GM21723 (cell line): ENCODE measurements at regions not wholly inside any gene's neighbourhood (a gene's known extent, or its start where the extent isn't known, plus 50 kb on each side); places are given as distances from the start of the nearest gene placed in this dataset.
"Not testable (repeated sequence)": the region's sequence is repeated elsewhere in the genome, so short reads cannot be mapped to it uniquely, and the experiment has no call there.

Experiments
- ATAC-seq: cut with Tn5 transposase; IDR thresholded peaks from one replicate; pipeline ENCODE4 v1.9.1; 2021; ENCODE audit warnings: mild to moderate bottlenecking, moderate library complexity; ENCODE audit not compliant: unreplicated experiment

- no peak for ATAC-seq
Observed at GRCh38 chr17:12195418-12195817, 174.7 kb downstream of the MAP2K4 start.

DNA sequence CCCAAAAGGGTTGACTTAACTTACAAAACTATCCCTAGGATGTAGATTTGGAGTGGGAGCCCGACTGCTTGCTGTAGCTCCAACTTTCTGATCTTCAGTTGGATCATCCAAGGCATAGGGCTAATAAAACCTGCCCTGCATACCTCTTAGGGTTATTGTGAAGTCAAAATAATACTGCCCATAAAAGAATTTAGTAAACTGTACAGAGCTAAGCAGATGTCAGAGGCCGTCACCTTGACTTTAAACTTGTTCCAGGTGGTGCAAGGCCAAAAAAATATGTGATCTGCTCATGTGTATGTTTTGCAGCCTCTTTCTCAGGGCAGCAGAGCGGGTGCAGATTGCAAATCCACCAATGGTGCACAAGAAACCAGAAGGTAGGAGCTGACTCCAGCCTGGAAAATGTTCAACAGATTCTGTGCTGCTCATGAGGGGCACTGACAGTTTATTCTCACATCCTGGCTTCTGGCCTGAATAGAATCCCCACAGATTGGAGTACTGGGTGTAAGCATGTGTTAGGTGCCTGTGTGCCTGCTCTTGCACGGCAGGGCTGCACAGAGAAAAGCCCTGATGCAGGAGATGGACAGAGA lies 180.7 kb downstream of the MAP2K4 start:
- ATAC-seq: no peak

DNA sequence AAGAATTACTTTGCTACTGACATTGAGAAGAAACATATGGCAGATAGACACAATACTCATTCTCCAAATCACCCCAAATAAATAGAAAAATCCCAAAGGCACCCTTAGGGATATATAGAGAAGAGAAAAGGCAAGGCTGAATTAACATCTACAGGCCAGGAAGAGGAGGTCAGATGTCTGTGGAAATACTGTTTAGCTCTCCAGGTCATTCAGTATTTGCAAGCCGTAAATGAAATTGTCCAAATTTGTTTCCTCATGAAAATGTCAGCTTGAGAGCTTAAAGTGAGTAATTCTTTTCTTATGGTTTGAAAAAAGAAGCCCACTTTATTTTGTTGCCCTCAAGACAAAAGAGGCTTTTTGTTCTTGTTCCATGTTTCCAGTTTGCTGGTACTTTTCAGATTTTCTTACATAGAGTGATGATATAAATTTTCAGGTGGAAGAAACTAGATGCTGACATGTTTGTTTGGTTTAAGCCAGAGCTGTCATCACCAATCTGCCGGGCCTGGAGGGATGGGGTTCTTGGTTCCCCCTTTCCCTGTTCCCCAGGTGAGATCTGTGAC lies 189.0 kb downstream of the MAP2K4 start:
- ATAC-seq: no peak

DNA sequence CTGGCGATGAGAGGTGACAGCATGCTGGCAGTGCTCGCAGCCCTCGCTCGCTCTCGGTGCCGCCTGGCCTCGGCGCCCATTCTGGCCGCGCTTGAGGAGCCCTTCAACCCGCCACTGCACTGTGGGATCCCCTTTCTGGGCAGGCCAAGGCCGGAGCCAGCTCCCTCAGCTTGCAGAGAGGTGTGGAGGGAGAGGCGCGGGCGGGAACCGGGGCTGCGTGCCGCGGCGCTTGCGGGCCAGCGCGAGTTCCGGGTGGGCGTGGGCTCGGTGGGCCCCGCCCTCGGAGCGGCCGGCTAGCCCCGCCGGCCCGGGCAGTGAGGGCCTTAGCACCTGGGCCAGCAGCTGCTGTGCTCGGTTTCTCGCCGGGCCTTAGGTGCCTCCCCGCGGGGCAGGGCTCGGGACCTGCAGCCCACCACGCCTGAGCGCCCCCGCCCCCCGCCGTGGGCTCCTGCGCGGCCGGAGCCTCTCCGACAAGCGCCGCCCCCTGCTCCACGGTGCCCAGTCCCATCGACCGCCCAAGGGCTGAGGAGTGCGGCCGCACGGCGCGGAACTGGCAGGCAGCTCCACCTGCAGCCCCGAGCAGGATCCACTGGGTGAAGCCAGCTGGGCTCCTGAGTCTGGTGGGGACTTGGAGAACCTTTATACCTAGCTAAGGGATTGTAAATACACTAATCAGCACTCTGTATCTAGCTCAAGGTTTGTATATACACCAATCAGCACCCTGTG lies 200.2 kb downstream of the MAP2K4 start:
- not testable (repeated sequence) for ATAC-seq

GRCh38 chr17:12222392-12222791 lies 201.7 kb downstream of the MAP2K4 start:
- ATAC-seq: no peak

DNA sequence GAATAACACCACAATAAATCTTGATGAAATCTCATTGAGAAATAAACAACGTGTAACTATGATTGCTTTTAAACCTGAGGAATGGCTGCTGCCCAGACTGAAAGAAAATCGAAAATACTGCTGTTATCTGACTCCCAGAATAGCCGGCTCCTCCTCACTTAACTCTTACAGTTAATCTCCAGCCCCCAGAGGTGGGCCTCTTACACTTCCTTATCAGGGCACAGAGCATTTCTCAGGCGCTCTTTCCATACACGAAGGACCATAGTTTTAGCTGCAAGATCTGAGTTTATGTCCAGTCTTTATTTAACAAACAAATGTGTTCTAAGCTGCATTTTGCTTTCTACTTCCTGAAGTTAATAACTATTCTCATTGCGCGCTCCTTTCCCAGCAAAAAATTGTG lies 206.9 kb downstream of the MAP2K4 start:
- ATAC-seq: no peak

GRCh38 chr17:12229335-12229734 lies 208.7 kb downstream of the MAP2K4 start:
- ATAC-seq: no peak

DNA sequence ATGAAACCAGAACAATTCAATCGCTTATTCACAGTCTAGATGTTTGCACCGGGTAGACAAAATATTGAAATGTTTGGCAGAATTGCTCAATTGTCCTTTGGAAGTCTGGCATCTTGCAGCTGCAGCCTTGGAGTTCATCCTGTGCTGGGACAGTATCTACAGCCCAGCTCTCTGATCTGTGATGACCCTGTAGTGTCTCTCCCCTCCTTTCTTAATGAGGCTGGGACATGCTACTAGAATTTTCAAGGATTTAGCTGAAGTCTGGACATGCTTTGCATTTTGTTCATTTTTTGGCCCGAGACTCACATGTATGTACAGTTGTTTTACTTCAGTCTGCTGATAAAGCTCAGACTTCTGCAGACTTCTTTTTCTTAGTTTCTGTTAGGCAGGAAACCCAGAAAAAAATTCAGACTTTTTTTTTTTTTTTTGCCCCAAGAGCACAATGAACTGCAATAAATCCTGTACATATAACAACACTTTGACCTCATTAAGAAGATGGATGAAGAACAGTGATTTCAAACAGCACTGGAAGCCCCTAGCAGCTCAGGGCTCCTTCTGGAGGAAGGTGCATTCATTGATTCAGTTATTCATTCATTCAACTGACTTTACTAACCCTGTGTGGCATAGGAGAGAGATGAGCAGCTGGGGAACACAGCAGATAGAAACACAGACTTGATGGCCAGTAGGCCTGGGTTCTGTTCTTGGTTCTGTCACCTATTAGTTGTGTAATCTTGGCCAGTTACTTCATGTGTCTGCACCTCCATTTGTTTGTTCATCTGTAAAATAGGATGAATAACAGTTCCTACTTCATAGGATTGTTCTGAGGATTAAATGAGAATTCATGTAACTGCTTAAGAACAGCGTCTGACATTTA lies 210.0 kb downstream of the MAP2K4 start:
- ATAC-seq: no peak

DNA sequence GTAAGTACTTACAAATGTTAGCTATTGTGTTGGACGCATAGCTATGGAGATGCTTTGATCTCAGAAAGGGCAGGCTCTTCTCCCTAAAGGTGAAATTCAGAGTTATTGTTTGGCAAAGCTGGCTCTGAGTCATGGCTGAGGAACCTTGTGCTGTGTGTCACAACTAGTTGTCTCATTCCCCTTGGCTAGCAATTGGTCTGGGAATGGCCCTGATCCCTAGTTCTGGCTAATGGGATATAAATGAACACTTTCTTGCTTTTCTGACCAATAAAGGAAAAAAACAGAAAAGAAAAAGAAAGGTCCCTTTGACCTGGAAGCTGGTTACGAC lies 210.6 kb downstream of the MAP2K4 start:
- ATAC-seq: no peak

DNA sequence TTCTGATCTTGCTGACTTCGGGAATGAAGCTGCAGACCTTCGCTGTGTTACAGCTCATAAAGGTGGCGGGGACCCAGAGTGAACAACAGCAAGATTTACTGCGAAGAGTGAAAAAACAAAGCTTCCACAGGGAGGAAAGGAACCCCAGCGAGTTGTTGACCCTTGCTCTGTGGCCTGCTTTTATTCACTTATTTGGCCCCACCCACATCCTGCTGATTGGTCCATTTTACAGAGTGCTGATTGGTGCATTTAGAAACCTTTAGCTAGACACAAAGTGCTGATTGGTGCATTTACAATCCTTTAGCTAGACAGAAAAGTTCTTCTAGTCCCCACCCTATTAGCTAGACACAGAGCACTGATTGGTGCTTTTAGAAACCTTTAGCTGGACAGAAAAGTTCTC lies 218.3 kb downstream of the MAP2K4 start:
- ATAC-seq: not testable (repeated sequence)

DNA sequence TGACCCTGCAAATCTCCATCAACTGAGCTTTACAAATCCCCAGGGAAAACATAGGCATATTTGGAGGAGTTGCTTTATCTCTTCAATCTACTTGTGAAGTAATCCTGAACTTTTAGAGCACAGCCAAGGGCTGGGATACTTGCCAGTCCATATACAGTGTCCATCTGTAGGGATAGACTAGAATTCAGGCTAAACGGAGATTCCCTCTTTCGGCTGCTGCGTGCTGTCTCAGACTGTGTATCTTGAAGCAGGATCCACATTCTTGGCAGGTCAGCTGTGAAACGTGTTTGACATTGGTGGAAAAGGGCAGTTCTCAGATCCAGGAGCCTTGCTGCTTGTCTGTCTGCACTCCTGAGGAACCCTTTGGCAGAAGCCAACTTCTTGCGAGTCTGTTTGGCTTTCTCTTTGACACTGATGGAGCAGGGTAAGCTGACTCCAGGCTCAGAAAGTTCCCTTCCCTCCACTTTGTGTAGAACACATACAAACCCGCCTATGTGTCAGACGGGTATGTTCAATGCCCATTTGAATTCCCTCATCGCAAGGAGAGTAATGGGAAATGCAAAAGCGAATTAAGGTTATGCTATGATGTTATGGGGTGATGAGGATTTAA lies 221.8 kb downstream of the MAP2K4 start:
- no peak for ATAC-seq

GRCh38 chr17:12247761-12248160 lies 227.1 kb downstream of the MAP2K4 start:
- ATAC-seq: no peak

DNA sequence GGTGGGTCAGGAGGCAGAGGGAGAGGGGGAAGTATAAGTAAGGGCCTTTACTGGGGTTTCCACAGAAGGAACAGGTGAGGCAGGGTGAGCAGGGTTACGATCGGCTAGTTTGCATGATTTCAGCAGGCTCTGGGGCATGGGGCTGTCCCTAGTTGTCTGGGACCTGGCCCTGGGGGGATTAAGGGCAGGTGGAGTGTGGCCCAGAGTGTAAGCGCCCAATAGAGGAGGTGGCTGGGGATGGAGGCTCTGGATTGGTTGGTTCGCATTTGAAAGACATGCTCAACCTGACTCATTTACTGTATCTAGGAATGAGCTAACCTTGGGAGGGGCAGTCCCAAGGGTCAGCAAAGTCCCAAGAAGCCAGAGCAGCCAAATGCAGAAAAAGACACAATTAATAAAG lies 230.3 kb downstream of the MAP2K4 start:
- no peak for ATAC-seq

GRCh38 chr17:12252462-12252861 lies 231.8 kb downstream of the MAP2K4 start:
- ATAC-seq: no peak

DNA sequence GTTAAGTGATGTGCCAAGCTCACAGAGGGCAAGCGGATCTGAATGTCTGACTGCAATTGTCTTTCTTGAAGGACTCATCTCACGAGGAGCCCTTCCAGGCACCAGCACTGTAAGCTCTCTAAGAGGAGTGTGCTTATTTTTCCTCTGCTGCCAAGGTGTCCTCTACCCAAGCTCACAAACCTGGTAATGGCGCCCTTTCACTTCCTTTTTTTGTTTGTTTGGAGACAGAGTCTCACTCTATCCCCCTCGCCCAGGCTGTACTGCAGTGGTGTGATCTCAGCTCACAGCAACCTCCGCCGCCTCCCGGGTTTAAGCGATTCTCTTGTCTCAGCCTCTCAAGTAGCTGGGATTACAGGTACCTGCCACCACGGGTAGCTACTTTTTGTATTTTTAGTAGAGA lies 233.8 kb downstream of the MAP2K4 start:
- no peak for ATAC-seq

GRCh38 chr17:12256380-12256995 lies 235.8 kb downstream of the MAP2K4 start:
- ATAC-seq: no peak

DNA sequence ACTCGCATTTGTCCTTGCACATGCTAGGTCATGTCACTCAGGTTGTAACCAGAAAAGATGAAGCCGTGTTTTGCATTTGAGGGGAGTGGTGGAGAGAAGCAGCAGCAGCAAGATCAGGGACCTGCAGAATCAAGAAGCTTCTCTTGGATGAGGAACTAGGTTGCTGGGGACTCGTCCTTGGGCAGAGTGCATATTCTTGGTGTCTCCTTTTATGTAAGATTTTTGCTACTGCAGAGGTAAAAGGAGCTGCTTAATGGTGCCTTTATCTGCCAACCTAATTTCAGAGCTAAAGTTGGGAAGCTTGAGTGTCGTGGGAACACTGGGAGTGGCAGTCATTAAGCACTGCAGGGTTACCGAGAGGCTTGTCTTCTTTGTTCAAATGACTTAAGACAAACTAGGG lies 236.5 kb downstream of the MAP2K4 start:
- no peak for ATAC-seq

DNA sequence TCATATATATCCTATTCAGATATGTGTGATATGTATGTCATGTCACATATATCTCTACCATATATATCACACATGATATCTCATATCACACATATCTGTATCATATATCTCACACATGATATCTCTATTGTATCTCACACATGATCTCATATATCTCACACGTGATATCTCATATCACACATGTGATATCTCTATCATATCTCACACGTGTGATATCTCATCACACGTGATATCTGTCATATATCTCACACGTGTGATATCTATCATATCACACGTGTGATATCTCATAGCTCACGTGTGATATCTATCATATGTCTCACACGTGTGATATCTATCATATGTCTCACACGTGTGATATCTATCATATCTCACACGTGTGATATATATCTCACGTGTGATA lies 240.7 kb downstream of the MAP2K4 start:
- ATAC-seq: no peak

- no peak for ATAC-seq
Observed at GRCh38 chr17:12269751-12270150, 249.1 kb downstream of the MAP2K4 start.

- no peak for ATAC-seq
Observed at GRCh38 chr17:12277827-12278226, 257.1 kb downstream of the MAP2K4 start.

GRCh38 chr17:12282056-12282455 lies 261.4 kb downstream of the MAP2K4 start:
- no peak for ATAC-seq
